Lower leg skin (tissue), 4 donors: ENCODE measurements at regions not wholly inside any gene's neighbourhood (a gene's known extent, or its start where the extent isn't known, plus 50 kb on each side); places are given as distances from the start of the nearest gene placed in this dataset.
"Not testable (repeated sequence)": the region's sequence is repeated elsewhere in the genome, so short reads cannot be mapped to it uniquely, and the experiment has no call there.

ENCODE experiments used
- DNase-seq, 2 donors: peaks; one replicate each; pipeline ENCODE4 v3.0.0-alpha.2; 2019; ENCODE audit warnings: low spot score in 2 of 2
- H3K4me3 ChIP-seq: fragments of 200-600 bp; sonication (generic); 2 replicates; pipeline ENCODE4 v1.5.1; 2017; ENCODE audit warnings: mild to moderate bottlenecking, low read depth; ENCODE audit not compliant: poor library complexity, severe bottlenecking
- POLR2A ChIP-seq, 2 donors: fragments of 450-650 bp; IDR thresholded peaks; one replicate each; pipeline ENCODE4 v1.6.1; 2016 to 2017; ENCODE audit warnings: antibody characterized with exemption in 2 of 2, mild to moderate bottlenecking in 1 of 2, moderate library complexity in 1 of 2
- WGBS, 2 donors: methylation state at CpG; one replicate each; pipeline ENCODE4 v1.1.5; 2018; 5-methylcytosine and 5-hydroxymethylcytosine counted together
- intact Hi-C: fragments of 100-400 bp; cut with DNase I; formaldehyde crosslinking; loops from one replicate; pipeline ENCODE4 v1.15.0; 2023; ENCODE audit warnings: low total_unique reads
- TF ChIP-seq, protein P1 (sequence below), 3 donors: fragments of 450-650 bp; IDR thresholded peaks; one replicate each; pipeline ENCODE4 v1.5.1; 2016; ENCODE audit warnings: antibody characterized with exemption in 3 of 3, mild to moderate bottlenecking in 3 of 3, moderate library complexity in 2 of 3

DNA sequence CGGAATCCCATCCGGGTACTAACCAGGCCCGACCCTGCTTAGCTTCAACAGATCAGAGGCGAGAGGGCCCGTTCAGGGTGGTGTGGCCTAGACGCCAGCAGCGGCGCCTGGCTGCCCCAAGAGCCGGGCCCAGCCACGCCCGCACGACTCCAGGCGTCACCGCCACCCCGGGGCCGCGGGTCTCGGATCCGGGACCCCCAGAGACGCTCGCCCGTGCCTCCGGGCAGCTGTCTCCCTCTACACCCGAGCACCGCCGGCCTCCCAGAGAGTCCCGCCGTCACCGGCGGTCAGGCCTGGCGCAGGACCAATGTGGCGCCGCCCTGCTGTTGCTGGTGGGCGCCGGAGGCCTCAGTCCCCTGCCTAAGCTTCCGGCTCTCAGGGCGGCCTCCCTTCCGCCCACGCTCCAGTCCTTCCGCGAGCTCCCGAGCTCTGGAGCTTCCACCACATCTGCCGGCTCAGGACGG, 441.2 kb upstream of the DEFB115 start:
- 65 to 70% methylated on average over 43 to 44 of the region's 44 CpGs for WGBS, 2 donors
- intact Hi-C loops, result no loop called here
- no peak overlapping the region for H3K4me3 ChIP-seq
- no peak for DNase-seq
- no peak for TF ChIP-seq POLR2A (IDR thresholded peaks at IDR 0.05)
- TF ChIP-seq, protein P1, sequence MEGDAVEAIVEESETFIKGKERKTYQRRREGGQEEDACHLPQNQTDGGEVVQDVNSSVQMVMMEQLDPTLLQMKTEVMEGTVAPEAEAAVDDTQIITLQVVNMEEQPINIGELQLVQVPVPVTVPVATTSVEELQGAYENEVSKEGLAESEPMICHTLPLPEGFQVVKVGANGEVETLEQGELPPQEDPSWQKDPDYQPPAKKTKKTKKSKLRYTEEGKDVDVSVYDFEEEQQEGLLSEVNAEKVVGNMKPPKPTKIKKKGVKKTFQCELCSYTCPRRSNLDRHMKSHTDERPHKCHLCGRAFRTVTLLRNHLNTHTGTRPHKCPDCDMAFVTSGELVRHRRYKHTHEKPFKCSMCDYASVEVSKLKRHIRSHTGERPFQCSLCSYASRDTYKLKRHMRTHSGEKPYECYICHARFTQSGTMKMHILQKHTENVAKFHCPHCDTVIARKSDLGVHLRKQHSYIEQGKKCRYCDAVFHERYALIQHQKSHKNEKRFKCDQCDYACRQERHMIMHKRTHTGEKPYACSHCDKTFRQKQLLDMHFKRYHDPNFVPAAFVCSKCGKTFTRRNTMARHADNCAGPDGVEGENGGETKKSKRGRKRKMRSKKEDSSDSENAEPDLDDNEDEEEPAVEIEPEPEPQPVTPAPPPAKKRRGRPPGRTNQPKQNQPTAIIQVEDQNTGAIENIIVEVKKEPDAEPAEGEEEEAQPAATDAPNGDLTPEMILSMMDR (IDR thresholded peaks at IDR 0.05), result no peak

DNA sequence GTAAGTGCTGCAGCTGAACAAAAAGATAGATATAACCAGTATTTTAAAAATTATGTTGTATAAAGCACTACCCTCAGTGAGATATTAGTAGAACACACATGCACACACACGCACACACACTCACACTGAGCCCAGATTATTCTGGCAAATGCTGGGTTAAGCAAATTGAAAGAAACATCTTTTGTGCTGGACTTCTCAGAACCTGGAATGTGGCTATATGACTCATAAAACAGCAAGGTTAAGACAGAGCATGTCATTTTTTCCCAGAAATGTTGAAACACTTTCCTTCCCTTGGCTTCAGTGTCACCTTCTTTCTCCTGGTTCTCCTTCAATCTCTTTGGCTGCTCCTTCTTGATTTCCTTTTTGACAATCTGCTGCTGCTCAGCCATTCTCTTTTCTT, 435.8 kb upstream of the DEFB115 start:
- intact Hi-C loops, DNase-seq, H3K4me3 ChIP-seq: not testable (repeated sequence)
- 71 to 78% methylated on average over 1 of the region's 1 CpG for WGBS, 2 donors

DNA sequence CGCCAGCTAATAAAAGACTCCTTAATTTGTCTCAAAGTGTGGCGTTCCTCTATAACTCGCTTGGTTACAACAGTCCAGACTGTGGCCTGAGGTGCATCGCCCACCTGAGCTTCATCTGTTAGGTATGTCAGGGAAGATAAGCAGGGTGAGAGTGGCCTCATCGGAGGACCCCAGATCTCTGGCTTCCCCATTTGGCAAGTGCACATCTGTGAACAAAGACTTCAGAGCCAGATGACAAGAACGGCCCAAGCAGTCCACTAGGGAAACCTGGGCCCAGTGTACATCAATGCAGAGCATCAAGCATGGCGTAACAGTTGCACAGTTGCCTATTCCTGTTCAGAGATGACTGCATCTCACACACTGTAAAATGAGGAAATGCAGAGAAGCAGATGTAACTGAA, 432.8 kb upstream of the DEFB115 start:
- DNase-seq, H3K4me3 ChIP-seq, intact Hi-C loops: not testable (repeated sequence)
- WGBS, 2 donors, result 75 to 77% methylated on average over 7 of the region's 7 CpGs

DNA sequence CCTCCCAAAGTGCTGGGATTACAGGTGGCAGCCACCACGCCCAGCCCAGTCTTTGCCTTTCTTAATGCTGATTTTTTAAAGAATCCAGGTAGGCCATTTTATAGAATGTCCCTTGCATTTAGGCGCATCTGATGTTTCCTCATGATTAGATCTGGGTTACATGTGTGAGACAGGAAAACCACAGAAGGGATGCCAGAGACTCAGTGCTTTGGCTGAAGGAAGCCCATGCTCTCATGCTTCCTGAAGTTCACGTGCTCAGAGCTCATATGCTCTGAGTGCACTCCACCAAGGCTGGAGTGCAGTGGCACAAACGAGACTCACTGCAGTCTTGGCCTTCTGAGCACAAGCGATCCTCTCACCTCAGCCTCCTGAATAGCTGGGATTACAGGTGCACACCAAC, 411.5 kb upstream of the DEFB115 start:
- DNase-seq, intact Hi-C loops, H3K4me3 ChIP-seq: not testable (repeated sequence)
- 74 to 87% methylated on average over 5 of the region's 5 CpGs for WGBS, 2 donors

DNA sequence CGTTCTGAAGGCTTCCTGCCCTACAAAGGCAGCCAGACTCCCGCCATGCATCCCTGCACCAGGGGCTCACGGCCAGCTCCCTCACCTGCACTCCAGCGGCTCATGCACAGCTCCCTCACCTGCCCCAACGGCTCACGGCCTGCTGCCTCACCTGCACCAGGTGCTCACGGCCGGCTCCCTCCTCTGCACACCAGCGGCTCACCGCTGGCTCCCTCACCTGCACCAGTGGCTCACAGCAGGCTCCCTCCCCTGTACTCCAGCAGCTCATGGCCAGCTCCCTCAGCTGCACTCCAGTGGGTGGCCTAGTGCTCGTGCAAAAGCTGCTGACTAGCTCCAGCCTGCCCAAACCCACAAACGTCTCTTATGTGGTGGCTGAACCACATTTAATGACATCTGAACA, 389.2 kb upstream of the DEFB115 start:
- DNase-seq, H3K4me3 ChIP-seq, intact Hi-C loops: not testable (repeated sequence)
- 81% methylated on average over 12 of the region's 12 CpGs for WGBS, 2 donors

DNA sequence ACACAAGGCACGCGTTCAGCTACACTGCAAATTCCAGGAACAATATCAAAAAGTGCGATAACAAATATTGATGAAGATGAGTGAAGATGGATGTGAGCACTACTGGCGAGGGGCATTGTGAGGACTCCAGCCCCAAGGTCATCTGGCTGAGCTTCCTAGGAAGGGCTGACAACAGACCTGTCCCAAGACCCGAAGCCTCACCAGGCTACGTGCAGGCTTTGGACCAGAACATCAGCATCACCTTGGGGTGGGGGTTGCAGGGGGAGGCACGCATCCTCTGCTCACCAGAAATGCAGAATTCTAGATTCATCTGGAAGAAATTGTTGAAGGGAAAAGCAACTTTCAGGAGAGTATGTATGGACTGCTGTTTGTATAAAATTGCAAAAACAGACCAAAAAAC, 386.3 kb upstream of the DEFB115 start:
- DNase-seq, H3K4me3 ChIP-seq, intact Hi-C loops: not testable (repeated sequence)
- 72 to 74% methylated on average over 7 of the region's 7 CpGs for WGBS, 2 donors

DNA sequence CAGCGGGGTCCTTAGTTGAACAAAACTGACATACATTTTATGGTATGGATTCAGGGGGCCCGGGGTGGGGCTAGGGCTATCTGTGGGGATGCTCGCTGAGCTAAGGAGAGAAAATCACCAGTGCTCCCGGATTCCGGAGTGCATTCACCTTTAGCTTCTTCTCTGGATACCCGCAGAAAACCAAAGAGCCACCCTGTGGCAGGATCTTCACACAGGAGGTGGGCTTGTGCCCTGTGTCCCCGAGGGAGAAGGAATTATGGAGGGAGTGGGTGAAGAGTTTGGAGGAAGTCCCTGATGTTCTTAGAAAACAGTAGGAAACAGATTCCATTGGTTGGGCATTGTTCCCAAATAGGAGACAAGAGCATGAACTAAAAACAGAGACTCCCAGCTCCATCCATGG, 385.2 kb upstream of the DEFB115 start:
- intact Hi-C loops, DNase-seq, H3K4me3 ChIP-seq: not testable (repeated sequence)
- WGBS, 2 donors, result 53 to 57% methylated on average over 7 of the region's 7 CpGs

DNA sequence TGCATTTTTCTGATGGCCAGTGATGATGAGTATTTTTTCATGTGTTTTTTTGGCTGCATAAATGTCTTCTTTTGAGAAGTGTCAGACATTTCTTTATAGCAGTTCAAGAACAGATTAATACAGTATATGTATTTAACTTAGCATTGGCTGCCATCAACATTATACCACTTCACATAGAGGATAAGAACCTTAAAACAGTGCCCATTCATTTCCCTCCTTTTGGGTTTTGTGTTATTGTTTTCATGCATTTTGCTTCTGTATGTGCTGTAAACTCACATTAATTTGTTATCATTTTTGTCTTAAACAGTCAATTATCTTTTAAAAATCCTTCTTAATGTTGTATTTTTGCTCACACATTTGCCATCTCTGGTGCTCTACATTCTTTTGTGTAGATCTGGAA, 381.6 kb upstream of the DEFB115 start:
- intact Hi-C loops, H3K4me3 ChIP-seq, DNase-seq: not testable (repeated sequence)

DNA sequence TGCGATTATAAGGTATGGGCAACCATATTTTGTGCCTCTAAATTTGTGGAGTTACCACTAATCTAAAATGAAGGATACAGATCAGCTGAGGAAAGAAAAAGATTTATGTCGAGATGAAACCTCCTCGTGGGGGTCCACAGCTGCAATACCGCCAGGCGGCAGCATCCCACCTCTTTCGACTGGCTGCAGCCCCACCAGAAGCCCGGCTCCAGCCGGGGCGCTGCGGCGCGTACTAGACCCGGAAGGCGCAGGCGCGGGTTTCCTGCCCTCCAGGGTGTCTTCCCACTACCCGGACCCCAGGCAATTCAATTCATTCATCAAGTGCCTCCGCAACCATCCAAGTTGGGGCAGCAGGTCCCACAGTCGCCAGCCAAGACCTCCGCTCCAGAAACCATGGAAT, 366.1 kb upstream of the DEFB115 start:
- intact Hi-C loops, DNase-seq, H3K4me3 ChIP-seq: not testable (repeated sequence)
- 3 to 25% methylated on average over 20 of the region's 20 CpGs for WGBS, 2 donors

DNA sequence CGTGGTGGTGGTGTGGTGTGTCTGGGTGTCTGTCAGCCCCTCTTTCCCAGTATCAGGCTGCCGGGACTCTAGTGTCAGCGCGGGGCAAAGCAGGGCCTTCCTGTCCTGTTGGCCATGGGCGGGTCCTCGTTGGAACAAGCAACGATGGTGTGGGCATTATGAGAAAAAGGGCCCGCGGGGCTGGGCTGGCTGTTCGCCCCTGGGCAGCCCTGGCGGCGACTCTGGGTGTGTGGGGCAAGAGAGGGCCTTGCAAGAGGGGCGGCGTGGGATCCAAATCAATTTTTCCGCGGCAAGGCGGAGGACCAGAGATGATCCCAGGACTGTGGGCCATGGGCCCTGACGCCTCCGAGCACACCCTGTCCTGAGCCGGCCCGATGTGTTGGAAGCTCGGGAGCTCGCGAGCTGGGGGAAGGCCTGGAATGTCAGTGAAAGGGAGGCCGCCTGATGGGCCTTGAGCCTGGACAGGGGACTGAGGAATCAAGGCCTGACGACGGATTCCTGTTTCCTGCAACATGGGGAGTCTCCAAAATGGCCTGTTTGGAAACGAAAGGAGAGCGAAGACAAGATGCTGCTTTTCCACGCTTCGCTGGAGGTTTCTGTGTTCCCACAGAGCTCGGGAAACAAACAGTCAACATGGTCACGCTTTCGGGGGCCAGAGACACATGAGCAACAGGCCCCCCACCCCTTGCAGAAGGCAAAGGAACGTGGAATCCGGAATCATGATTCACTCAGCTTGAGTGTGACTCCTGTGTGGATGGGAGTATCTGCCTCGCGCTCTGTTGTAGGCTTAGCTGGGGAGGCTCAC, 364.7 kb upstream of the DEFB115 start:
- DNase-seq, result no peak
- TF ChIP-seq POLR2A (IDR thresholded peaks at IDR 0.05), result no peak
- TF ChIP-seq, protein P1 (IDR thresholded peaks at IDR 0.05), result no peak
- WGBS, 2 donors, result 12 to 52% methylated on average over 34 to 38 of the region's 38 CpGs
- intact Hi-C loops, result no loop called here
- H3K4me3 ChIP-seq, result no peak overlapping the region

DNA sequence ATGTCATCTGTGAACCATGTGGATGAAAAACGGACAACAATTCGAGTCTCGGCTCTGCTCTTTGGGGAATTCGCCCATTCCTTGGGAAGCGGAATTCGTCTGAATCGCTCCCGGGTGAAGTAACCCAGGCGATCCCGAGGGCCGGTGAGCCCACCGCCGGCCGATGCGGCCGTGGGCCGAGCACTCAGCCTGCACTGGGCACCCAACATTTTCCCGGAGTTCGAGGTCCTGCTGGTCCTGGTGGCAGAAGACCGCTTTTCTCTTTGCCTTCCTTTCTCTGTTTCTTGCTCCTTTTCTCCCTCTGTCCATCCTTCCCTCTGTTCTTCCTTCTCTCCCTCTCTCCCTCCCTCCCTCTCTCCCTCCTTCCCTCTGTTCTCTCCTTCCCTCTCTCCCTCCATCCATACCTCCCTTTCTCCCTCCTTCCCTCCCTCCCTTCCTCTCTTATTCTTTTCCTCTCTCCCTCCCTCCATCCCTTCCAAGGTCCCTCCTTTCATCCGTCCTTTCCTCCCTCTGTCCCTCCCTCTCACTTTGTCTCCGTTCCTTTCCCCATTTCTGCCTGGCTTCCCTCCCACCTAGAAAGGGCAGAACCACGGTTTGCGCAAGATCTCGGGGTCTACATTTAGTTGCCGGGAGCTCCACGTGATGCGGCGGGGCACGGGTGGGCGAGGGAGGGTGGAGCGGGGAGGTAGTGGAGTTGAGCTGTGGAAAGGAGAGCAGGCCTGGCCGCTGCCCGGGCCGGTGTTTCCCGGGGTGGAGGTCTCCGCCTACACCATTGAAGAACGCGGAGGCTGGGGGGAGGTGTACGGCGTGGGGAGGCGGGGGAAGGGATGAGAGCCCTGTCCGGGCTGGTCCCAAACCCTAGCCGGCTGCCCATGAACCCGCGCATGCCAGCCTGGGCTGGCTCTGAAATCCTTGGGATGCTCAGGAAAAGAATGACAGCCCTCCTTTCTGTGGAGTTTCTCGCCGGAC, 363.8 kb upstream of the DEFB115 start:
- intact Hi-C loops, H3K4me3 ChIP-seq, DNase-seq: not testable (repeated sequence)
- WGBS, 2 donors, result 7 to 33% methylated on average over 37 to 46 of the region's 48 CpGs

DNA sequence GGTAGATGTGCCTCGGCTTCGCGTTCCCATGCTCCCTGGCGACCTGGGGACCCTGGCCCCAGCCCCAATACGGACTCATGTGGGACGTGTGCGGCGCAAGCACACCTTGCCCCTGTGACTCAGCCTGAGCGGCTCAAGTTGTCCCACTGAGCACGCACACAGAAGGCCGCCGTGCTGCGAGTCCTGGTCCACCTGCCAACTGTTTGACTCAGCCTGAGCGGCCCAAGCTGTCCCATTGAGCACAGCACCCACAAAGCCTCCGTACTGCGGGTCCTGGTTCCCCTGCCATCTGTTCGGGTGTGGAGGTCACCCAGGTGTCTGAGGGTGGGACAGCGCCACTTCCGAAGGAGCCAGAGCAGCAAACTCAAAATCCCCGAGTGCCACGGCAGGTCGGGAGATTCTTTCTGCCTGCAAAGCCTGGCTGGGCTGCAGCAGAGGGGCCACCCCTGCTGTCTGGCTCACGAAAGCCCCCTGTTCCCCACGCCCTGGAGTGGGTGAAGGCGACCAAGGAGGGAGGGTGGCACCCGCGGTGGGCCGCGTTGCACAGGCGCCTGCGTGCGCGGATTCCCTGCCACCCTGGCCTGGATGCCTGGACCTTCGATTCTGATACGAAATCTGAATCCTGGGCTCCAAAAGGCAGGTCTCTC, 362.6 kb upstream of the DEFB115 start:
- intact Hi-C loops, H3K4me3 ChIP-seq, DNase-seq: not testable (repeated sequence)
- 4 to 33% methylated on average over 25 to 27 of the region's 35 CpGs for WGBS, 2 donors
